Hematopoietic multipotent progenitor cell treated with erythropoietin and hydrocortisone succinate and interleukin-3 and kit ligand, for 6 days (in vitro differentiated cells): ENCODE measurements at regions not wholly inside any gene's neighbourhood (a gene's known extent, or its start where the extent isn't known, plus 50 kb on each side); places are given as distances from the start of the nearest gene placed in this dataset.

Experiments used
- DNase-seq: peaks from one replicate; pipeline ENCODE4 v3.0.0-alpha.2; 2015

DNA sequence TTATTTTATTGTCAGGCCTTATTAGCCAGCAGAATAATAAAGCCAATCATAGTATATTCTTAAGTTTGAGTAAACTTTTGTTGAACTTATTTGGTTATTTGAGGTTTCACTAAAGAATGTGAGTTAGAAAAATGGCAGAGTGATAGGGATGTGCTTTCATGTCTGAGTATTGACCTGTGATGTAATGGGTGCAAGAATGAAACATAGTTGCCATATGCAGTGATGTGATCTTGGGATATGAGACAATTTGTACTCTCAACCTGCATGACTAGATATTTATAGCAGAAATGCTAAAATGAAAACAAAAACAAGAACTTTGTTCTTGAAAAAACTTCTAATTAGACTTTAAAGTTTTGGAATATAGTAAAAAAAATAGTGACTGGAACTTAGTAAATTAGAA lies 97.9 kb downstream of the DISP1 start:
- DNase-seq: no peak

DNA sequence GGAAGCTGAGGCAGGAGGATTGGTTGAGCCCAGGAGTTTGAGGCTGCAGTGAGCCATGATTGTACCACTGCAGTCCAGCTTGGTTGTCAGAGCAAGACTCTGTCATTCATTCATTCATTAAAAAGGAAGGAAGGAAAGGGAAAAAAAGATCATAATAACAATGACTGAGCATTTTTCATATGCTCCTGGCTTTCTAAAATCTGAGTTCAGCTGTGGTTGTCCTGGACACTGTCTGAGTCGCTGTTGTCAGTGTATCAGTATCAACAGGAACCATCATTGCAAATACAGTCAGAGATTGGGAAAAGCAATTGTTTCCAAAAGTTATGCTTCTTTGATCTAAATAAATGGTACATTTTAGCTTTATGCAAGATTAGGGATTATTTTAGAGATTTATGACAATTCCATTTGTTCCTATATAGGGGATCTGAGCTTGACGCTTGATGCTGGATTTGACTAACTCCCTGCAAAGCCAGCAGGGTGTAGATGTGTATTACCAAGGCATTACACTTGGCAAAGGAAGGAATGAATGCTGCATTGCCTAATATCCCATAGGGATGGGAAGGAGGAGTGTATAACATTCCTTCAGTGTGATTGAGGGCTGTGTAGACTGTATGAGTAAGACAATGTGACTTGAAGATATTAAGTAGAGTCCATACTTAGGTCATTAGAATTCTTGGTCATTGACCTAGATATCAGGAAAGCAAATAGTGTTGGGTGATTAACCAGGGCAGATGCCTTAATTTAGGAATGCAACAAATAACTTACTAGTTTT lies 100.2 kb downstream of the DISP1 start:
- DNase-seq: no peak

DNA sequence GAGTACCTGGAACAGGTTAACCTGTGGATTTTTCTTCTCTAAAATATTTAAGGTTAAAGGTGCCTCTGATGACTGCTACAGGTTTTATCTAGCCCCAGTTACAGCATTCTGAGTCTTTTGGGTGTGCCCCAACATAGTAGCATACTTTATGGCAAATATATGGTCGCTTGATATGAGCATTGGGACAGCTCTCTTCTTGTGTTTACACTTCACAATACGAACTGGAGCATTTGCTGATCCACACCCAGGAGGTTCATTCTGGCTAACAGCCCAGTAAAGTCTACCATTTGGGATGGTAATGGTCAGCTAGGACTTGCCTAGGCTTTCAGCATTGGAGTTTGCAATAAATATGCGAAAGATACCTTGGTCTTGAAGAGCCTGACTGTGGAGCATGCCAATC lies 101.3 kb downstream of the DISP1 start:
- no peak for DNase-seq

DNA sequence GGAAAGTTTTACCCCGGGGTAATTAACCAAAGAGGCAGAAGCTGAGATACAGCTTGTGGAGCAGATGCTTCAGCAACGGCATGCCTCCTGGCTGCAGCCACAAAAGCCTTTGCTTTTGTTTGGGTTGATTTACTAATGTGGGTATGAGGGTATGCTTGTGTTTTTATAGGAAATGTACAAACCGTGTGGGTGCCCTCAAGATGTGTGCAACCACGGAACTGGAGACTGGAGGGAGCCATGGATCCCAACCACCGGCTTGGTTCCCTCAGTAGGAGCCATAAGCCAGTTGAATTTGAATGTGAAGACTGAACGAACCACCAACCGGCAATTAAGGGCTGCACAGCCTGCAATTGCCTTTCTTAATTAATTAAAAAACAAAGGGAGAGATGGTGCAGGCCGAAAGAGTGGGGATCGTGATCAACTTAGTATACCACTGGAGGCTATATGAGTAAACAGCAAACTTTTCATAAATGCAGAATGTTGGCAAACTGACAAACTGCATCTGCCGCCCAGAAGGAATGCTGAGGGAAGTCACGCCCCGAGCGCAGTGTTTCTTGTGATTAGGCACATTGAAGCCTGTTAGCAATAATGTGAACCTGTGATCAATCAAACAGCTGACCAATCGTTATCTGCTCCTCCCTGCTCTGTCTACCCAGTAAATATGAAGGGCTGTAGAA lies 104.1 kb downstream of the DISP1 start:
- DNase-seq: no peak

DNA sequence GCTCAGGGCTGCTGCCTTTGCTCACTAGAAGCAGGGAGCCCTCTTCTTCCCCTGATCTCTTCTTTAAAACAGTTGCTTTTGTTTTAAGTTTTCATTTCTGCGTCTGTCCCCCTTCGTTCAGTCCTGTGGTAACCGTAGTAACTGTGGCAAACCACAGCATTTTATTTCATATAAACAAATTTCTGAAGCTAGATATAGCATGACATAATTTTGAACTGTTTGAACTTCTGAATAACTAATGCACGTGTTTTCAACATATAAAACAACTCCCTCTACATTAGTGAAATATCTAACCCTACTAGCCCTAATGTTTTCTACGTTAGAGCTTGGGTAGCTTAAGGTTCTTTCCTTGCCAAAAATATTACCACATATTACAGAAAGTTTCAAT lies 104.6 kb downstream of the DISP1 start:
- no peak for DNase-seq

DNA sequence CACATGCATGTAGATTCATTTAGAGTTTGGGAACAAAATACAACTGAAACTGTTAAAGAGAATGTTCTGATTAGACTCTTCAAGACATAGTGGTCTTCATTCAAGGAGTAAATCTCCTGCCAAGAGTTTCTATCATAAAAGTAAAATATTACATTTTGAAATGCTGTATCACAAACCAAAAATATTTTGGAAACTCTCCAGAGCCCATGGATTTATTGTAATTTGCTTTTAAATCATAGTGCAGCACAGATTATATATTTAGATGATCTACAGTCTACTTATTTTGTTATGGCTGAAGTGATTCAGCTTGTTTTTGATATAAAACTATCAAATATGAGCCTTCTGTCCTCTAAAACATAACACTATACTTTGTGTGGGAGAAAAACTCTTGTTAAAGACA lies 105.3 kb downstream of the DISP1 start:
- DNase-seq: no peak

DNA sequence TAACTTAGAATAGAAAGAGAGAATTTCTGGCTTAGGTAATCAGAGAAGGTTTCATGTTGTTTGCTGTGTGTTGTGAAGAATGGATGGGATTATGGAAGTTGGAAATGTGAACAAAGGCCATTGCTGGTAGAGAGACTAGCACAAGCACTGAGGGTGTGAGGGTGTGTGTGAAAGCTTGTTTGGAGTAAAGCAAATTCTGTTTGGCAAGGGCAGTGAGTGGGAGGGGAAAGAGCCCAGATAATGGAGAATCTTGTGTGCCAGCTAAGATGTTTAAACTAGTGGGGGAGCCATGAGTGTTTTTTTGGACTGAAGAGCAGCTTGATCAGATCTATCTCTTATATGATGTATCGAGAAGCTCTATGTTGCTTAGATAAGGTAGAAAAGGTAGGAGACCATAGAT lies 107.1 kb downstream of the DISP1 start:
- DNase-seq: no peak

DNA sequence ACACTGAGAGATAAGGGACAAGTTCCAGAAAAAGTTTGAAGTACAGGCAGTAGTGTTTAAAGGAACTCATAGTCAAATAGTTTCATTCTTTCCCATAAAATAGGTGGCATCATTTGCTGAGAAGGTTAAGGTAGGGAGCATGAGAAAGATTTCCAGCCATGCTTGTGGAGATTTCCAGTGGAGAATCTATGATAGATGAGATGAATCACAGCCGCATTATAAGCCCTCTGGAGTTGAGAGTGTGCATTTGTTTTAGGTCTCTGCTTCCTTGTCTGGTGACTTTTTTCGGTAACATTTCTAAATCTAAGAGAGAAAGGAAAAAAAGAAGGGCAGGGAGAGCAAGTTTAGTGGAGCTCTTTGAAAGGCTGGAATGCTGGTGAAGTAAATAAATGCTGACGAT lies 108.7 kb downstream of the DISP1 start:
- no peak for DNase-seq

GRCh38 chr1:222924136-222924706 lies 109.4 kb downstream of the DISP1 start:
- DNase-seq: no peak

DNA sequence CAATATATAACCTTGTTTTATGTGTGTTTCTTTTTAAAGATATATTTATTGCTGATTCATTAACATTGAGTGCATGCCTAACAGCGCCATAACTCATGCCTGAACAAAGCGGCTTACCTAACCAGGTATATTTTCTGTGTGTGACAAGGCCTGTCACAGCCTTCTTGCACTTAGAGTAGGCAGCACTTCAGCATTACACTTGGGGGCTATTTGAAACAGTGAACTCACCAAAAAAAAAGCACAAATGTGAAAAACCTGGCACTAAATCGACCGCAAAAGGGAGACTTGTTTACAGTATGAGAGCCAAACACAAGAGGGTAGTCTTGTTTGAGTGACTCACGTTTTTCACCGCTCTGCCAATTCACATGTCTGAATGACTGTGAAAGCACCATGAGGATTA lies 111.7 kb downstream of the DISP1 start:
- no peak for DNase-seq

- no peak for DNase-seq
Observed at GRCh38 chr1:222927031-222927430, 112.2 kb downstream of the DISP1 start.

- no peak for DNase-seq
Observed at GRCh38 chr1:222928212-222928611, 113.4 kb downstream of the DISP1 start.

GRCh38 chr1:222930070-222930469 lies 115.2 kb downstream of the DISP1 start:
- DNase-seq: no peak

- DNase-seq: no peak
Observed at GRCh38 chr1:222931023-222931422, 116.2 kb downstream of the DISP1 start.

DNA sequence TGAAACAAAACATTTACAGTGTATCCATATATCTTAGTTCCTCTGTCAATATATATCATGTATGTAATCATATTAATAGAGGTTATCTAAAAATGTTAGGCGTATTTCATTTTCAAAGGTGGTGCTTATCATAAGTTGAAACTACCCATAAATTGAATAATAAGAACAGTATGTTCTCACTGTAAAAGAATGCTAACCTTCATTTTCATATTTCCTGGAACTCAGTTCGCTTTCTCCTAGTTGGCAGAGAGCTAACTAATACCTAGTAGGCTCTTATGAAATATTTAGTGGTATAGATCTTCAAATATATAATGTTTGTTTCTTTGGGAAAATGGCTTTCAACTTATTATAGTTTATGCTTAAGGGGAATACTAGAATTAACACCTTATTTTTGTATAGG lies 118.4 kb downstream of the DISP1 start:
- no peak for DNase-seq

- no peak for DNase-seq
Observed at GRCh38 chr1:222935239-222935900, 120.5 kb downstream of the DISP1 start.

GRCh38 chr1:222936042-222936441 lies 121.2 kb downstream of the DISP1 start:
- DNase-seq: no peak

- no peak for DNase-seq
Observed at GRCh38 chr1:222938986-222939385, 124.1 kb downstream of the DISP1 start.

- no peak for DNase-seq
Observed at GRCh38 chr1:222940095-222940494, 125.3 kb downstream of the DISP1 start.

GRCh38 chr1:222940906-222941305 lies 126.1 kb downstream of the DISP1 start:
- no peak for DNase-seq

DNA sequence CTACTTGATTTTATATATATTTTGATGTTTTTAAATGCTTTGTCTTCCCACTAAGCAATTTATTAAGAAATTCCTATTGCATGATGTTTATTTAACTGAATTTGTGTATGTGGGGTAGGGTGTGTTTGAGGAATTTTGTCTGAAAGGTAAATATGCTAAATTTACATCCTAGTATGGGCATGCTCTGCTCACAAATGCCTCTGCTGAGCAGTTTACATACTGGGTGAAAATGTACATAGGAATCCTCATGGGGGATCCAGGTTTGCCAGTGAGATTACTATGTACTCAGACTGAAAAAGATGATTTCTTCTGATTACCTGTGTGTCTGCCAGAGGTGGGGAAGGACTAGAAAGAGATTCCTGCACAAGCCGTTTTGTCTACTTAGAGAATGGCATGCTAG lies 126.6 kb downstream of the DISP1 start:
- no peak for DNase-seq

DNA sequence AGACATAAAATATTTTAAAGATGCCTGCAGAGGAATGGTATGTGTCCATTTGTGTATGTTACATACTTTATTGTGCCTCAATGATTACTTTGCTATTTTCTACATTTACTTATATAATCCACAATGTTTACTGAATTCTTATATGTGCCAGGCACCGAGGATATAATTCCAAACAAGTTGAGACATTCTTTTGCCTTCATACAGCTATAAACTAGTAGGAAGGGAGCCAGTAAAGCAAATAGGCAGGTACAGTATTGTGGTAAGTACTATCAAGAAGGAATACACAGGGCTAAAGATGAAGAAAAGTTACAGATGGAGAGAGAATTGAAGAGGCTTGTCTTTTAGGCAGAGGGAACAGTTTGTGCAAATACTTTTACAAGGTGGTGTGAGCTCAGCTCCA lies 131.6 kb downstream of the DISP1 start:
- DNase-seq: no peak

GRCh38 chr1:222948079-222948478 lies 133.2 kb downstream of the DISP1 start:
- DNase-seq: no peak

GRCh38 chr1:222950892-222951291 lies 136.1 kb downstream of the DISP1 start:
- no peak for DNase-seq
